ENCODE measurements at regions not wholly inside any gene's neighbourhood (a gene's known extent, or its start where the extent isn't known, plus 50 kb on each side); places are given as distances from the start of the nearest gene placed in this dataset.

DNA sequence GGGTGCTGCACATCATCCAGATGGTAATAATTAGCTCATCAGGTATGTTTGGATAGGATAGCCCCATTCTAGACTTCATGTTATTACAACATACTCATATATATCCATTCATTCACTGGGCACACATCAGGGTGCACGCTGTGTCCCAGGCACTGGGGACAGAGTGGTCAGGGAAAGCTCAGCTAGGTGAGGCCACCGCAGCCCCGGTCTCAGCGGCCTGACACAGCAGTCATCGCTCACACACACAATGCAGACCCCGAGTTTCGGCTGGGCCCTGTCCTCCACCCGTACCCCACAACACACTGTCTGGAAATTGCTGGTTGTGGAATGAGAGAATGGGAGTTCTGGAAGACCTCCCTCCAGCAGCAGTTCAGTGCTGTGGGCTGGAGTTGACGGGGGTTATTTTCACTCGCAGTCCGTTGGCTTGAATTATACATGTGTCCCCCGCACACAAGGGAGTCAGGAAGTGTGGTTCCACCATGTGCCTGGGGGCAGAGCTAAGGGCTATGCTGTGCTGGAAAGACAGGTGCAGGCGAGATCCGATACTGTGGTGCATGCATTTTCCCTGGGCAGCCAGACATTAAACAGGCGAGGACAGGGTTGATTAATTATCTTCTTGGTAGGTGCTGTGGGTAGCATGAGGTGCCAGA, 257.6 kb downstream of the TEX29 start:
- TF ChIP-seq POLR2A (IDR thresholded peaks at IDR 0.05; ENCODE audit: low read depth) (no peak), CTCF (IDR thresholded peaks at IDR 0.05) (no peak)

All from esophagus muscularis mucosa (tissue), 3 donors.